HepG2 (cell line): ENCODE measurements at regions not wholly inside any gene's neighbourhood (a gene's known extent, or its start where the extent isn't known, plus 50 kb on each side); places are given as distances from the start of the nearest gene placed in this dataset.

Source experiments
- CEBPB ChIP-seq: IDR thresholded peaks from 2 replicates; pipeline ENCODE4 v1.6.1; 2011; ENCODE audit warnings: low read depth, low read length, improper control_type of control experiment, borderline replicate concordance
- HMGXB4 ChIP-seq, 2 experiments: sonication (generic) in 1 of 2; formaldehyde crosslinking in 1 of 2; IDR thresholded peaks; 2 replicates each; pipeline versions ENCODE4 v1.4.0 to v1.6.1; 2018 to 2020; ENCODE audit warnings: missing genetic modification reagents in 2 of 2, borderline replicate concordance in 1 of 2, low read depth in 1 of 2, mild to moderate bottlenecking in 1 of 2, missing biosample characterization in 1 of 2
- NR2C2 ChIP-seq: sonication (generic); formaldehyde crosslinking; IDR thresholded peaks from 2 replicates; pipeline ENCODE4 v1.4.0; 2020; ENCODE audit warnings: missing genetic modification reagents, mild to moderate bottlenecking, moderate library complexity, borderline replicate concordance
- POLR2A ChIP-seq, 2 experiments: IDR thresholded peaks; 2 replicates each; pipeline ENCODE4 v1.6.1; 2011; ENCODE audit warnings: low read depth in 2 of 2, low read length in 2 of 2, mild to moderate bottlenecking in 1 of 2, moderate library complexity in 1 of 2; ENCODE audit not compliant: insufficient read depth in 1 of 2
- POLR2AphosphoS5 ChIP-seq: IDR thresholded peaks from 2 replicates; pipeline ENCODE4 v1.6.1; 2012; ENCODE audit warnings: low read depth, low read length
- TF ChIP-seq, protein P1 (sequence below): sonication (generic); formaldehyde crosslinking; IDR thresholded peaks from 2 replicates; pipeline ENCODE4 v1.5.1; 2020; ENCODE audit warnings: mild to moderate bottlenecking, missing genetic modification reagents

DNA sequence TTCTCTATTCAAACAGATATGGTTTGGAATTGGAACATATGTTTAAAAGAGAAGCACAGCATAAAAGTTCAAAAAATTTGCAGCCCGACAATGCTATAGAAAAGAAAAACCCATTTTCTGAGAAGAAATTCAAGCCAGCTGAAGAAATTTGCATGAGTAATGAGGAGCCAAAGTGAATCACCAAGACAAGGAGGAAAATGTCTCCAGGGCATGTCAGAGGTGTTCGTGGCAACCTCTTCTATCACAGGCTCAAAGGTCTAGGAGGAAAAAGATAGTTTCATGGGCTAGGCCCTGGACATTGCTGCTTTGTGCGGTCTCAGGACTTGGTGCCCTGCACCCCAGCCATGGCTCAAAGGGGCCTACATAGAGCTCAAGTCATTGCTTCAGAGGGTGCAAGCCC, 134.8 kb upstream of the ADAMTS16 start:
- TF ChIP-seq POLR2A (IDR thresholded peaks at IDR 0.05; ENCODE audit: insufficient read depth in 1 of 2, low read depth in 2 of 2, low read length in 2 of 2) (no peak), CEBPB (no peak), NR2C2 (no peak), HMGXB4 (CRISPR knock-in tag; IDR thresholded peaks at IDR 0.05; ENCODE audit: borderline replicate concordance in 1 of 2, low read depth in 1 of 2) (no peak), POLR2AphosphoS5 (no peak)
- TF ChIP-seq, protein P1, sequence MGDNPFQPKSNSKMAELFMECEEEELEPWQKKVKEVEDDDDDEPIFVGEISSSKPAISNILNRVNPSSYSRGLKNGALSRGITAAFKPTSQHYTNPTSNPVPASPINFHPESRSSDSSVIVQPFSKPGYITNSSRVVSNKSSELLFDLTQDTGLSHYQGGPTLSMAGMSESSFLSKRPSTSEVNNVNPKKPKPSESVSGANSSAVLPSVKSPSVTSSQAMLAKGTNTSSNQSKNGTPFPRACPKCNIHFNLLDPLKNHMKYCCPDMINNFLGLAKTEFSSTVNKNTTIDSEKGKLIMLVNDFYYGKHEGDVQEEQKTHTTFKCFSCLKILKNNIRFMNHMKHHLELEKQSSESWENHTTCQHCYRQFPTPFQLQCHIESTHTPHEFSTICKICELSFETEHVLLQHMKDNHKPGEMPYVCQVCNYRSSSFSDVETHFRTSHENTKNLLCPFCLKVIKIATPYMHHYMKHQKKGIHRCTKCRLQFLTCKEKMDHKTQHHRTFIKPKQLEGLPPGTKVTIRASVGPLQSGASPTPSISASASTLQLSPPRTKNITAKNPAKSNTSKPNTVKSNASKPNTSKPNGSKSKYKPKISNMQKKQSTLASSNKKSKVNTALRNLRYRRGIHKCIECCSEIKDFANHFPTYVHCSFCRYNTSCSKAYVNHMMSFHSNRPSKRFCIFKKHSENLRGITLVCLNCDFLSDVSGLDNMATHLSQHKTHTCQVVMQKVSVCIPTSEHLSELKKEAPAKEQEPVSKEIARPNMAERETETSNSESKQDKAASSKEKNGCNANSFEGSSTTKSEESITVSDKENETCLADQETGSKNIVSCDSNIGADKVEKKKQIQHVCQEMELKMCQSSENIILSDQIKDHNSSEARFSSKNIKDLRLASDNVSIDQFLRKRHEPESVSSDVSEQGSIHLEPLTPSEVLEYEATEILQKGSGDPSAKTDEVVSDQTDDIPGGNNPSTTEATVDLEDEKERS (CRISPR knock-in tag), result no peak
